Neural progenitor cell (in vitro differentiated cells): ENCODE measurements at regions not wholly inside any gene's neighbourhood (a gene's known extent, or its start where the extent isn't known, plus 50 kb on each side); places are given as distances from the start of the nearest gene placed in this dataset.

Experiments used
- DNase-seq: peaks from one replicate; pipeline ENCODE4 v3.0.0-alpha.2; 2016; ENCODE audit warnings: low spot score
- H2AFZ ChIP-seq: fragments of 200-600 bp; sonication (generic); replicated peaks from 2 replicates; pipeline ENCODE4 v1.6.1; 2016; ENCODE audit warnings: antibody characterized with exemption
- H3F3A ChIP-seq: fragments of 200-600 bp; sonication (generic); 2 replicates; pipeline ENCODE4 v1.6.1; 2016; ENCODE audit warnings: antibody characterized with exemption, low read depth
- H3K27ac ChIP-seq: fragments of 200-600 bp; sonication (generic); 2 replicates; pipeline ENCODE4 v1.5.1; 2016; ENCODE audit warnings: mild to moderate bottlenecking
- H3K27me3 ChIP-seq: fragments of 200-600 bp; sonication (generic); 2 replicates; pipeline ENCODE4 v1.6.1; 2016; ENCODE audit warnings: mild to moderate bottlenecking, moderate library complexity
- H3K36me3 ChIP-seq: fragments of 200-600 bp; sonication (generic); 2 replicates; pipeline ENCODE4 v1.5.1; 2016
- H3K4me1 ChIP-seq: fragments of 200-600 bp; sonication (generic); 2 replicates; pipeline ENCODE4 v1.6.1; 2016; ENCODE audit warnings: mixed run types
- H3K4me2 ChIP-seq: fragments of 200-600 bp; sonication (generic); 2 replicates; pipeline ENCODE4 v1.6.1; 2016
- H3K4me3 ChIP-seq: fragments of 200-600 bp; sonication (generic); 2 replicates; pipeline ENCODE4 v1.5.1; 2016
- H3K79me2 ChIP-seq: fragments of 200-600 bp; sonication (generic); 2 replicates; pipeline ENCODE4 v1.6.1; 2016; ENCODE audit warnings: low read depth
- H3K9ac ChIP-seq: fragments of 200-600 bp; sonication (generic); 2 replicates; pipeline ENCODE4 v1.6.1; 2016
- H3K9me3 ChIP-seq: fragments of 200-600 bp; sonication (generic); 2 replicates; pipeline ENCODE4 v1.5.1; 2016; ENCODE audit warnings: low read depth
- H4K20me1 ChIP-seq: fragments of 200-600 bp; sonication (generic); 2 replicates; pipeline ENCODE4 v1.6.1; 2016; ENCODE audit warnings: low read depth
- H3K27ac Mint-ChIP-seq: 3 replicates; pipeline ENCODE4 v1.8.0; 2021; ENCODE audit warnings: mixed read lengths
- H3K27me3 Mint-ChIP-seq: 2 replicates; pipeline ENCODE4 v1.8.0; 2022; ENCODE audit warnings: low read depth, mild to moderate bottlenecking, inconsistent platforms, moderate library complexity, mixed read lengths; ENCODE audit not compliant: insufficient read depth
- H3K36me3 Mint-ChIP-seq: 3 replicates; pipeline ENCODE4 v1.8.0; 2021; ENCODE audit warnings: mixed read lengths
- H3K4me1 Mint-ChIP-seq: 3 replicates; pipeline ENCODE4 v1.8.0; 2021; ENCODE audit warnings: mixed read lengths
- H3K4me3 Mint-ChIP-seq: 3 replicates; pipeline ENCODE4 v1.8.0; 2021; ENCODE audit warnings: mild to moderate bottlenecking, moderate library complexity, mixed read lengths
- H3K9me3 Mint-ChIP-seq: 3 replicates; pipeline ENCODE4 v1.8.0; 2020; ENCODE audit warnings: mixed read lengths
- CTCF ChIP-seq: fragments of 200-600 bp; sonication (generic); IDR thresholded peaks from 2 replicates; pipeline ENCODE4 v1.5.1; 2017; ENCODE audit warnings: antibody characterized with exemption, mild to moderate bottlenecking
- EZH2 ChIP-seq: fragments of 200-600 bp; sonication (generic); IDR thresholded peaks from 2 replicates; pipeline ENCODE4 v1.6.1; 2017; ENCODE audit warnings: antibody characterized with exemption, mild to moderate bottlenecking, moderate library complexity
- EZH2phosphoT487 ChIP-seq: fragments of 200-600 bp; sonication (generic); IDR thresholded peaks from 2 replicates; pipeline ENCODE4 v1.6.1; 2017; ENCODE audit warnings: antibody characterized with exemption

GRCh38 chr16:85504242-85504641 lies 108.9 kb upstream of the GSE1 start:
- Mint-ChIP-seq H3K27me3 (peaks cover 4% of the 10 kb centered on the region), H3K9me3 (no peaks in the 10 kb centered on the region), H3K36me3 (no peaks in the 10 kb centered on the region), H3K4me1 (peaks cover 60% of the 10 kb centered on the region), H3K27ac (no peak overlapping the region), H3K4me3 (no peak overlapping the region)
- Histone ChIP-seq H3K9me3 (no peaks in the 10 kb centered on the region), H3K27ac (no peak overlapping the region), H3K4me3 (no peak overlapping the region), H2AFZ (no peak overlapping the region), H3K36me3 (no peaks in the 10 kb centered on the region), H3F3A (peaks cover 10% of the 10 kb centered on the region), H3K79me2 (no peaks in the 10 kb centered on the region), H3K4me1 (peaks cover 16% of the 10 kb centered on the region), H4K20me1 (no peaks in the 10 kb centered on the region), H3K4me2 (no peak overlapping the region), H3K27me3 (no peaks in the 10 kb centered on the region), H3K9ac (no peak overlapping the region)
- TF ChIP-seq EZH2phosphoT487 (no peak), EZH2 (no peak), CTCF (no peak)
- DNase-seq = no peak

- Mint-ChIP-seq H3K36me3 (no peaks in the 10 kb centered on the region), H3K4me1 (peaks cover 64% of the 10 kb centered on the region), H3K9me3 (no peaks in the 10 kb centered on the region), H3K27me3 (peaks cover 15% of the 10 kb centered on the region), H3K27ac (peak overlapping the region; percentile 90), H3K4me3 (no peak overlapping the region)
- Histone ChIP-seq H3K4me2 (no peak overlapping the region), H3K27ac (no peak overlapping the region), H3K9ac (no peak overlapping the region), H3K4me1 (peaks cover 20% of the 10 kb centered on the region), H2AFZ (no peak overlapping the region), H4K20me1 (no peaks in the 10 kb centered on the region), H3K79me2 (no peaks in the 10 kb centered on the region), H3K36me3 (no peaks in the 10 kb centered on the region), H3K4me3 (no peak overlapping the region), H3K27me3 (no peaks in the 10 kb centered on the region), H3F3A (peaks cover 3% of the 10 kb centered on the region), H3K9me3 (no peaks in the 10 kb centered on the region)
- DNase-seq = no peak
- no peak for TF ChIP-seq EZH2phosphoT487
These were observed 107.1 kb upstream of the GSE1 start for GRCh38 chr16:85505794-85506634.

GRCh38 chr16:85506635-85506911 lies 106.5 kb upstream of the GSE1 start:
- peaks cover 20% of the 10 kb centered on the region for H3K4me1 ChIP-seq
- H3K27me3 ChIP-seq = no peaks in the 10 kb centered on the region
- no peak overlapping the region for H3K27ac ChIP-seq
- DNase-seq = no peak
- TF ChIP-seq CTCF (no peak), EZH2phosphoT487 (no peak), EZH2 (no peak)
- no peaks in the 10 kb centered on the region for H3K9me3 Mint-ChIP-seq
- H3K4me3 Mint-ChIP-seq = no peak overlapping the region
- H3K9me3 ChIP-seq = no peaks in the 10 kb centered on the region
- H3K4me3 ChIP-seq = no peak overlapping the region
- no peaks in the 10 kb centered on the region for H3K79me2 ChIP-seq
- H2AFZ ChIP-seq = no peak overlapping the region
- no peaks in the 10 kb centered on the region for H3K36me3 Mint-ChIP-seq
- no peak overlapping the region for H3K9ac ChIP-seq
- peak overlapping the region; percentile 90 for H3K27ac Mint-ChIP-seq
- H3K27me3 Mint-ChIP-seq = peaks cover 15% of the 10 kb centered on the region
- H3K4me2 ChIP-seq = no peak overlapping the region
- peaks cover 67% of the 10 kb centered on the region for H3K4me1 Mint-ChIP-seq
- H3F3A ChIP-seq = peaks cover 3% of the 10 kb centered on the region
- no peaks in the 10 kb centered on the region for H4K20me1 ChIP-seq
- no peaks in the 10 kb centered on the region for H3K36me3 ChIP-seq

- H3K4me1 ChIP-seq = peaks cover 20% of the 10 kb centered on the region
- no peak overlapping the region for H3K27ac ChIP-seq
- no peak for TF ChIP-seq CTCF
- no peak for TF ChIP-seq EZH2
- no peak for TF ChIP-seq EZH2phosphoT487
- no peak overlapping the region for H3K4me3 ChIP-seq
- no peaks in the 10 kb centered on the region for H3K27me3 ChIP-seq
- no peaks in the 10 kb centered on the region for H3K9me3 Mint-ChIP-seq
- no peaks in the 10 kb centered on the region for H4K20me1 ChIP-seq
- no peaks in the 10 kb centered on the region for H3K36me3 Mint-ChIP-seq
- H3K9ac ChIP-seq = no peak overlapping the region
- H3F3A ChIP-seq = peaks cover 3% of the 10 kb centered on the region
- no peaks in the 10 kb centered on the region for H3K36me3 ChIP-seq
- no peaks in the 10 kb centered on the region for H3K9me3 ChIP-seq
- H3K4me1 Mint-ChIP-seq = peaks cover 69% of the 10 kb centered on the region
- DNase-seq = no peak
- no peak overlapping the region for H2AFZ ChIP-seq
- H3K27ac Mint-ChIP-seq = peak overlapping the region; percentile 29
- H3K4me2 ChIP-seq = no peak overlapping the region
- H3K27me3 Mint-ChIP-seq = peaks cover 12% of the 10 kb centered on the region
- no peaks in the 10 kb centered on the region for H3K79me2 ChIP-seq
- H3K4me3 Mint-ChIP-seq = peak overlapping the region; percentile 1
These were observed 105.8 kb upstream of the GSE1 start for GRCh38 chr16:85507342-85507741.
